ENCODE measurements at regions not wholly inside any gene's neighbourhood (a gene's known extent, or its start where the extent isn't known, plus 50 kb on each side); places are given as distances from the start of the nearest gene placed in this dataset.
A peak's percentile ranks its signal among the peaks of the same experiment; 100 is the strongest.

GRCh38 chr17:77394540-77395295 lies 253.9 kb downstream of the SEC14L1 start:
- DNase-seq (ENCODE audit: low spot score) = peak; percentile 89

DNA sequence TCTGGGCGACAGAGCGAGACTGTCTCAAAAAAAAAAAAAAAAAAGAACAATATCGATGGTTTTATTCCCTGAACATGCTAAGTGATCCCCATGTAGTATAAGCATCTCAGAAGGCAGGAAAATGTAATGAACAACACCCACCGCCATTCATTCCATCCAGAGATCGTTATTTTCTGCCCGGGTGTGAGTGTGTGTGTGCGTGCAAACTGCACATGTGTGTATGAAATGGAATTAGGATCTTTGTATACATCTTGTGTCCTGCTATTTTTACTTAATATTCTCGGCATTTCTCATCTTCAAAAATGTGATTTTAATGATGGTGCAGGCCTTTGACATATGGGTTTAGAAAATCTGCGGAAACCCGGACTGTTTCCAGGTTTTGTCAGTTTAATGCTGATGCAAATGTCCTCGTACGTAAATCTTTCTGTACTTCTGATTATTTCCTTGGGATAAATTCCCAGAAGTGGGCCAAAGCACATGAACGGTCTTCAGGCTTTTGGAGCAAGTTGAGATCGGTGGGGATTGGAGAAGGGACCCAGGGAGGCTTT lies 254.8 kb downstream of the SEC14L1 start:
- no peak for DNase-seq (ENCODE audit: low spot score)

- no peak for DNase-seq (ENCODE audit: low spot score)
Observed at GRCh38 chr17:77396610-77397009, 255.8 kb downstream of the SEC14L1 start.

DNA sequence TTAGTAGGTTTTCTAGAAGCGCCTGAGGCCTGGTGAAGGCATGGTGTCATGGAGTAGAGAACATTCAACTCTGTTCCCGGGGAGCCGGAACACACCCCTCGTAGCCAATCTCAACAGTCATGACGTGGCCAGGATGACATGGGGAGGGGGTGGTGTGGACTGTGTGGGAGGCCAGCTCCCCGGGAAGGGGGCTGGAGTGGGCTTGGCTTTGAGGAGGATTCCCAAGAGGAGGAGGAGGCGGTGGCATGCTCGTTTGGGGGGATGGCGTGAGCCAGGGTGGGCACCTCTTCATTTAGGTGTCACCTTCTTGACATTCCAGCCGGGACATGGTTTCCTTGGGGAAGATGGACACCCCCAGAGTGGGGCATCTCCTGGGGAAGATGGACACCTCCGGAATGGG lies 257.5 kb downstream of the SEC14L1 start:
- no peak for DNase-seq (ENCODE audit: low spot score)

DNA sequence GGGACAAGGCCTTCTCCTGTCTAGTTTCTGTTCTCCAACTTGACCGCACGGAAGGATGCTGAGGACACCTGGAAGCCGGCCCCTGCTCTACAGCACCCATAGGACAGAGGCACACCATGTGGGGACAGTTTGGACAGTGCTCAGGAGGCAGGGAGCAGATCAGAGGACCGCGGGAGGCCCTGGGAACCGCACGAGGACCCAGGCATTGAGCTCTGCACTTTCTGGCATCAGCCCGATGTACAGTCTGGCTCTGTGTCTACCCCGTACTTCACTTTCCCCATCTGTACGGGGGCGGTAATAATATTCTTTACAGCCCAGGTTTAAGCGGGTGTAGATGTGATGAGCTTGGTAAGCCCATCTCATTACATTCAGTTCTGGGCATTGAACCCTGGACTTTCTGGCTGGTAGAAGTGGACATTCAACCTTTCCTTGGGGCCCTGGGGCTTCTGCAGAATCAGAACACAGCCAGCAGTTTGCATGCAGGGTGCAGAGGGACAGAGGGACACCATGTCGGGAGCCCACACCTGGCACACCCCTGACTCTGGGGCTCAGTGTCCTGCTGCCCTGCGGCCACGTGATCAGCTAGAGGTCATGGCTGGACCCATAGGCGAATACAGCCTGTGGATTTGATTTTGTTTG lies 258.7 kb downstream of the SEC14L1 start:
- DNase-seq (ENCODE audit: low spot score) = no peak

- peak; percentile 52 for DNase-seq (ENCODE audit: low spot score)
Observed at GRCh38 chr17:77400445-77400870, 259.7 kb downstream of the SEC14L1 start.

DNA sequence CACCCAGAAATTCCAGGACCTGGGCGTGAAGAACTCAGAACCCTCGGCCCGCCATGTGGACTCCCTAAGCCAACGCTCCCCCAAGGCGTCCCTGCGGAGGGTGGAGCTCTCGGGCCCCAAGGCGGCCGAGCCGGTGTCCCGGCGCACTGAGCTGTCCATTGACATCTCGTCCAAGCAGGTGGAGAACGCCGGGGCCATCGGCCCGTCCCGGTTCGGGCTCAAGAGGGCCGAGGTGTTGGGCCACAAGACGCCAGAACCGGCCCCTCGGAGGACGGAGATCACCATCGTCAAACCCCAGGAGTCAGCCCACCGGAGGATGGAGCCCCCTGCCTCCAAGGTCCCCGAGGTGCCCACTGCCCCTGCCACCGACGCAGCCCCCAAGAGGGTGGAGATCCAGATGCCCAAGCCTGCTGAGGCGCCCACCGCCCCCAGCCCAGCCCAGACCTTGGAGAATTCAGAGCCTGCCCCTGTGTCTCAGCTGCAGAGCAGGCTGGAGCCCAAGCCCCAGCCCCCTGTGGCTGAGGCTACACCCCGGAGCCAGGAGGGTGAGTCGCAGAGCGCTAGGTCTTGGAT lies 261.5 kb downstream of the SEC14L1 start:
- DNase-seq (ENCODE audit: low spot score) = no peak

GRCh38 chr17:77403854-77404253 lies 263.1 kb downstream of the SEC14L1 start:
- no peak for DNase-seq (ENCODE audit: low spot score)

GRCh38 chr17:77404812-77405581 lies 264.2 kb downstream of the SEC14L1 start:
- no peak for DNase-seq (ENCODE audit: low spot score)

DNA sequence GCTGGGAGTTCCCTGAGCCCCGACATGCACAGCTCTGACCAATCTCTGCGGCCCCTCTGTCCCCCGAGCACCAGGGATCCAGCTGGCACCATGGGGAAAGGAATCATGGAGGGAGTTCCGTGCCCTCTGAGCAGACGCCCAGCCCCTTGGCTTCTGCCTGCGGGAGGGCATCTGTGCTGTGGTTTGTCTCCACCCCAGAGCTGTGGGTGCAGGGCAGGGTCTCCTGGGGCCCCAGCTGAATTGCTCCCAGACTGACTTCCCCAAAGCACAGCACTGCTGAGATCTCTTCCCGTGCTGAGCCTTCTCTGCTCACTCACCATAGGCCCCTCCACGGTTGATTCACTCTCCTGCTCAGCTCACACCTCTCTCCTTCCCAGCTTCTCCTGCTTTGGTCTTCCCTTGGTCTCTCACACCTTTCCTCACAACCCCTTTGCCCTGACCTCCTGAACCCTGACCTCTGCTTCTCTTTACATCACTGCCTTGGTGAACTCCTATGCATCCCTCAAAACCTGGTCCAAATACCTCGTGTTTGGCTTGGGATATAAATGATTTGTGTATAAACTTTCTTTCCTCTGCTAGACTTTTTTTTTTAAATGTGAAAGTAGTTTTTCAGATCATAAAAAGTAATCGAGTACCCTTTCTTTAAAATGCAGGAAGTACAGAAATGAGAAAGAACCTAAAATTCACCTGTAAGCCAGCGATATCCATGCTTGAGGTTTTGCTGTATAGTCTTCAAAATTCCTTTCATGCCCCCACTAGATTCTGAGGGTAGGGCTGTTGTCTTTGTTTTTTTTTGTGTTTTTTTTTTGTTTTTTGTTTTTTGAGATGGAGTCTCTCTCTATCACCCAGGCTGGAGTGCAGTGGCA lies 265.3 kb downstream of the SEC14L1 start:
- no peak for DNase-seq (ENCODE audit: low spot score)

- no peak for DNase-seq (ENCODE audit: low spot score)
Observed at GRCh38 chr17:77407321-77408277, 266.8 kb downstream of the SEC14L1 start.

DNA sequence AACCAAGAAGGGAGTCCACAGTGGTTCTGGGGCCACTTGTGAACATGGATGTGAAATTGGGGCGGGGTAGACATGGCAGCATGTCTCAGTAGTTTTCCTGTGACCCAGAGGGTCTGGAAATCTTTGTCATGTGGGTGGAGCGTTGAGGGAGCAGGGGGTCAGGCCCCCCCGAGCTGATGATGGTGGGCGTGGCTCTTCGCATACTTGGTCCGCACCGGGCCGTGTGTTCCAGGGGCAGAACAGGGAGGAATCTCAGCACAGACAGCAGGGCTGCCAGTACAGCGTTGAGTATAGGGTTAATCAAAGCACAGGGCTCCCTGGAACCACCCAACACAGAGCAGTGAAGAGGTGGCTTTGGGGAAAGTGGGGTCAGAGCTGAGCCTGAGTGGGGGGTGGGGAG lies 267.5 kb downstream of the SEC14L1 start:
- DNase-seq (ENCODE audit: low spot score) = no peak

DNA sequence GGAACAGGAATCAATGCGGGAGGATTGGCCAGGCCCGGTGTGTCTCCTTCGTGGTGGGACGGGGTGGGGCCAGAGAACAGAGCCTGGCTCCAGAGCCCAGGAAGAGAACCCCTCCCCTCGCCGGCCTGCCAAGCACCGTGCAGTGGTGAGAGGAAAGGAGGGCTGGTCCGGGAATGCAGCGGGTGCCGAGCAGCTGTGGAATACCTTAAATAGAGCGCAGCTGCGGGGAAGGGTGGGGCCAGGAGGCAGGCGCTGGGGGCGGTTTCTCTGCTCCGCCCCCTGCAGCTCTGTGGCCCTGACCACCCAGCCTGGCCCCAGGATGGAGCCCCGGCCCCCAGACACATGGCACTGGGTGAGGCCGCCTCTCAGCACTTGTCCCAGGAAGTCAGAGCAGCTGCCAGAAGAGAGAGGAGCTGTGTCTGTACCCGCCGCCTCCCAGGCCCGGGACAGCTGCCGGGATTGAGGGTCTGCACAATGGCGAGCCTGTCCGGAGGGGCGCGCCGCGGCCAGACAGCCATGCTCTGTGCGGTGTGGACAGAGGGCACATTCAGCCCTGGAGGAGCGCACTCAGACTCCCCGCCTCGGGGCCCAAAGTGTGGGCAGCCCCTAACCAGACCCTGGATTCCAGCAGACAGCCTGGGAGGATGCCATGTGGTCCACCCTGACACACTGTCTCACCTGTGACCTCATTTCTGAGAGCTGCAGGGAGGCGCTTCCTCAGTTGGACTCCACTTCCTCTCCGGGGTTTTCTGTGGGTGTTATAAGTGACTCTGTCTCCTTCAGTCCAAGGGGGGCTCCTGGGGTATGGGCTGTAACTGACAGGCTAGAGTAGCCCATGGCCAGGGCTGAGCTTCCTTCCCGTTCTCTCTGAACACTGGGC lies 268.8 kb downstream of the SEC14L1 start:
- no peak for DNase-seq (ENCODE audit: low spot score)

DNA sequence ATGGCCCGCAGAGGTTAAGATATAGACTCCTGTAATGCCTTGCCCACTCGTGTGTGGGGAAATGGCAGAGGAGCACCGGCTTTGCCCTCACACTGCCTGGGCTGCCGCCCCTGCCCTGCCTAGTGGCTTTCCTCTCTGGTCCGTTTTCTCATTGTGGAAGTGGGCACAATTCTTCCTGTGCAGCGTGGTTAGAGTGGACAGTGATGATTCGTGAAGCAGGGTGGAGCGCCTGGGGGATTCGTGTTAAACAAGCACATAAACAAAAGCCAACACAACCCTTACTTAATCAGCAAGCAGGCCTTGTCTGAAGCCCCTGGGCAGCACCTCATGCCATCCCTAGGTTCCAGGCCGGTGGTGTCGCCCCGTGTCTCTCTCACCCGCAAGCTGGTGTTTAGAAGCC lies 269.7 kb downstream of the SEC14L1 start:
- DNase-seq (ENCODE audit: low spot score) = no peak

DNA sequence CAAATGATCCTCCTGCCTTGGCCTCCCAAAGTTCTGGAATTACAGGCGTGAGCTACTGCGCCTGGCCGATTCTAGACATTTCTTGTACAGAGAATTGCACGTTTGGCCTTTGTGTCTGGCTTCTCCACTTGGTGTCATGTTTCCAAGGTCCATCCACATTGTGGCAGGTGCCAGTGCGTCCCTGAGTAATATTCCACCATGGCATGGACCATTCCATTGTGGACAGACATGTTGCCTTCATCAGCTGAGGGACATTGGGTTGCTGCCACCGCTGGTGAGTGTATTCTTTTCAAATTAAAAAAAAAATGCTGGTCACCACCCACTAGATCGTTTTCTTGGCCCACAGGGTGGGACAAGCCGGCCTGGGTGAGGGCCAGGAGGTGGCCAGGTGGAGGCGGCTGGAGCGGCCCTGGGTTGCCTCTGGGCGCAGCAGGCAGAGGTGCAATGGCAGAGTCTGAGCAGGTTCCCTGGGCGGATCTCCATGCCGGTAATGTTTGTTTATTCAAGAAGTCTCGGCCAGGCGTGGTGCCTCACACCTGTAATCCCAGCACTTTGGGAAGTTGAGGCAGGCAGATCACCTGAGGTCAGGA lies 274.1 kb downstream of the SEC14L1 start:
- no peak for DNase-seq (ENCODE audit: low spot score)

GRCh38 chr17:77416105-77416713 lies 275.4 kb downstream of the SEC14L1 start:
- no peak for DNase-seq (ENCODE audit: low spot score)

GRCh38 chr17:77417575-77417974 lies 276.8 kb downstream of the SEC14L1 start:
- DNase-seq (ENCODE audit: low spot score) = no peak

DNA sequence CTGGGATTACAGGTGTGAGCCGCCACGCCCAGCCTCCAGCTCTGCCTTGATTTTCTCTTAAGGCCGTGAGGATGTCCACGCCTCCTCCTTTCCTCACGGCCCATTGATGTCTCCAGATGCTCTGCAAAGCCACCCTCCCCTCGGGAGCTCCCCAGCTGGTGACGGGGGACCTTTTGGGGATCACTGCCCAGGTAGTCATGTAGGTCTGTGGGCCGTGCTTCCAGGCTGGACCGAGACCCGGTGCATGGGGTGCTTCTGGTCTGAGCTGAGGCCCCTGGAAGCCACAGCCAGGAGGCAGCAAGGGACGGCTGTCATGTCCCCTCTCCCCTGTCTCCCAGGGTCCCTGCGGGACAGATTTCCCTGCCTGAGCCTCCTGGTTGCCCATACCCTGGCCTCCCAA lies 277.8 kb downstream of the SEC14L1 start:
- DNase-seq (ENCODE audit: low spot score) = no peak

Measured in HuH-7 (cell line).